ENCODE measurements at regions not wholly inside any gene's neighbourhood (a gene's known extent, or its start where the extent isn't known, plus 50 kb on each side); places are given as distances from the start of the nearest gene placed in this dataset.
"Not testable (repeated sequence)": the region's sequence is repeated elsewhere in the genome, so short reads cannot be mapped to it uniquely, and the experiment has no call there.

- Histone ChIP-seq H3K27me3 (ENCODE audit: control insufficient read depth in 1 of 2, insufficient read depth in 2 of 2, low read length in 1 of 2) (no peaks in the 10 kb centered on the region), H3K9me3 (ENCODE audit: control insufficient read depth, low read length) (no peaks in the 10 kb centered on the region), H3K4me1 (ENCODE audit: control insufficient read depth in 1 of 2, insufficient read depth in 2 of 2, low read length in 2 of 2) (no peaks in the 10 kb centered on the region), H3K27ac (ENCODE audit: low read depth in 1 of 2, low read length in 2 of 2) (no peak overlapping the region), H3K4me3 (ENCODE audit: low read length in 2 of 2) (no peak overlapping the region), H3K36me3 (ENCODE audit: control insufficient read depth in 1 of 2, insufficient read depth in 2 of 2, low read length in 1 of 2) (no peaks in the 10 kb centered on the region)
- 64 to 72% methylated on average over 3 of the region's 3 CpGs for WGBS, 2 donors
- ATAC-seq (ENCODE audit: low FRiP score): peak; percentile 41
- peak in 1 of 2 donors; percentile 55 for DNase-seq
- intact Hi-C loops (cut with DNase I): no loop called here
Measured at GRCh38 chr3:101963902-101964362, 114.6 kb downstream of the NFKBIZ start.

GRCh38 chr3:101964861-101965260, 115.5 kb downstream of the NFKBIZ start:
- Histone ChIP-seq H3K36me3 (ENCODE audit: control insufficient read depth in 1 of 2, insufficient read depth in 2 of 2, low read length in 1 of 2) (no peaks in the 10 kb centered on the region), H3K27me3 (ENCODE audit: control insufficient read depth in 1 of 2, insufficient read depth in 2 of 2, low read length in 1 of 2) (no peaks in the 10 kb centered on the region), H3K9me3 (ENCODE audit: control insufficient read depth, low read length) (no peaks in the 10 kb centered on the region), H3K4me1 (ENCODE audit: control insufficient read depth in 1 of 2, insufficient read depth in 2 of 2, low read length in 2 of 2) (no peaks in the 10 kb centered on the region), H3K4me3 (ENCODE audit: low read length in 2 of 2) (no peak overlapping the region), H3K27ac (ENCODE audit: low read depth in 1 of 2, low read length in 2 of 2) (no peak overlapping the region)
- ATAC-seq (ENCODE audit: low FRiP score) (no peak), DNase-seq (peak in 1 of 2 donors; percentile 55)
- 29 to 33% methylated on average over 4 of the region's 4 CpGs for WGBS, 2 donors
- intact Hi-C loops (cut with DNase I): no loop called here

- H3K27me3 ChIP-seq (ENCODE audit: control insufficient read depth in 1 of 2, insufficient read depth in 2 of 2, low read length in 1 of 2): no peaks in the 10 kb centered on the region
- H3K27ac ChIP-seq (ENCODE audit: low read depth in 1 of 2, low read length in 2 of 2): no peak overlapping the region
- no peak overlapping the region for H3K4me3 ChIP-seq (ENCODE audit: low read length in 2 of 2)
- H3K36me3 ChIP-seq (ENCODE audit: control insufficient read depth in 1 of 2, insufficient read depth in 2 of 2, low read length in 1 of 2): no peaks in the 10 kb centered on the region
- WGBS, 2 donors: 75 to 83% methylated on average over 1 of the region's 1 CpG
- intact Hi-C loops (cut with DNase I): no loop called here
- no peaks in the 10 kb centered on the region for H3K9me3 ChIP-seq (ENCODE audit: control insufficient read depth, low read length)
- no peak for ATAC-seq (ENCODE audit: low FRiP score)
- no peak for DNase-seq
- no peaks in the 10 kb centered on the region for H3K4me1 ChIP-seq (ENCODE audit: control insufficient read depth in 1 of 2, insufficient read depth in 2 of 2, low read length in 2 of 2)
Measured at GRCh38 chr3:101966226-101966625, 116.9 kb downstream of the NFKBIZ start.

- Histone ChIP-seq H3K9me3 (ENCODE audit: control insufficient read depth, low read length) (no peaks in the 10 kb centered on the region), H3K27ac (ENCODE audit: low read depth in 1 of 2, low read length in 2 of 2) (no peak overlapping the region), H3K4me1 (ENCODE audit: control insufficient read depth in 1 of 2, insufficient read depth in 2 of 2, low read length in 2 of 2) (no peaks in the 10 kb centered on the region), H3K27me3 (ENCODE audit: control insufficient read depth in 1 of 2, insufficient read depth in 2 of 2, low read length in 1 of 2) (no peaks in the 10 kb centered on the region), H3K36me3 (ENCODE audit: control insufficient read depth in 1 of 2, insufficient read depth in 2 of 2, low read length in 1 of 2) (no peaks in the 10 kb centered on the region), H3K4me3 (ENCODE audit: low read length in 2 of 2) (no peak overlapping the region)
- DNase-seq (no peak), ATAC-seq (ENCODE audit: low FRiP score) (no peak)
- WGBS, 2 donors: 90 to 92% methylated on average over 4 of the region's 4 CpGs
- intact Hi-C loops (cut with DNase I): no loop called here
Measured at GRCh38 chr3:101970212-101970611, 120.9 kb downstream of the NFKBIZ start.

- Histone ChIP-seq H3K9me3 (ENCODE audit: control insufficient read depth, low read length) (no peaks in the 10 kb centered on the region), H3K36me3 (ENCODE audit: control insufficient read depth in 1 of 2, insufficient read depth in 2 of 2, low read length in 1 of 2) (no peaks in the 10 kb centered on the region), H3K27me3 (ENCODE audit: control insufficient read depth in 1 of 2, insufficient read depth in 2 of 2, low read length in 1 of 2) (no peaks in the 10 kb centered on the region), H3K4me1 (ENCODE audit: control insufficient read depth in 1 of 2, insufficient read depth in 2 of 2, low read length in 2 of 2) (no peaks in the 10 kb centered on the region), H3K27ac (ENCODE audit: low read depth in 1 of 2, low read length in 2 of 2) (no peak overlapping the region), H3K4me3 (ENCODE audit: low read length in 2 of 2) (no peak overlapping the region)
- intact Hi-C loops (cut with DNase I): no loop called here
- 87 to 91% methylated on average over 6 of the region's 6 CpGs for WGBS, 2 donors
- DNase-seq: no peak
- no peak for ATAC-seq (ENCODE audit: low FRiP score)
Measured at GRCh38 chr3:101970905-101971304, 121.6 kb downstream of the NFKBIZ start.

GRCh38 chr3:101972430-101973162, 123.3 kb downstream of the NFKBIZ start:
- Histone ChIP-seq H3K36me3 (ENCODE audit: control insufficient read depth in 1 of 2, insufficient read depth in 2 of 2, low read length in 1 of 2) (no peaks in the 10 kb centered on the region), H3K9me3 (ENCODE audit: control insufficient read depth, low read length) (no peaks in the 10 kb centered on the region), H3K4me1 (ENCODE audit: control insufficient read depth in 1 of 2, insufficient read depth in 2 of 2, low read length in 2 of 2) (no peaks in the 10 kb centered on the region), H3K4me3 (ENCODE audit: low read length in 2 of 2) (no peak overlapping the region), H3K27ac (ENCODE audit: low read depth in 1 of 2, low read length in 2 of 2) (no peak overlapping the region), H3K27me3 (ENCODE audit: control insufficient read depth in 1 of 2, insufficient read depth in 2 of 2, low read length in 1 of 2) (no peaks in the 10 kb centered on the region)
- no peak for ATAC-seq (ENCODE audit: low FRiP score)
- no peak for DNase-seq
- intact Hi-C loops (cut with DNase I): no loop called here
- 63% methylated on average over 2 of the region's 2 CpGs for WGBS, 2 donors

- no peaks in the 10 kb centered on the region for H3K36me3 ChIP-seq (ENCODE audit: control insufficient read depth in 1 of 2, insufficient read depth in 2 of 2, low read length in 1 of 2)
- ATAC-seq (ENCODE audit: low FRiP score) (no peak), DNase-seq (no peak)
- H3K4me3 ChIP-seq (ENCODE audit: low read length in 2 of 2): no peak overlapping the region
- no peaks in the 10 kb centered on the region for H3K4me1 ChIP-seq (ENCODE audit: control insufficient read depth in 1 of 2, insufficient read depth in 2 of 2, low read length in 2 of 2)
- H3K27ac ChIP-seq (ENCODE audit: low read depth in 1 of 2, low read length in 2 of 2): no peak overlapping the region
- intact Hi-C loops (cut with DNase I): no loop called here
- H3K9me3 ChIP-seq (ENCODE audit: control insufficient read depth, low read length): no peaks in the 10 kb centered on the region
- no peaks in the 10 kb centered on the region for H3K27me3 ChIP-seq (ENCODE audit: control insufficient read depth in 1 of 2, insufficient read depth in 2 of 2, low read length in 1 of 2)
- WGBS, 2 donors: 82% methylated on average over 1 of the region's 1 CpG
Measured at GRCh38 chr3:101973163-101973505, 123.8 kb downstream of the NFKBIZ start.

GRCh38 chr3:101975415-101975814, 126.1 kb downstream of the NFKBIZ start:
- H3K36me3 ChIP-seq (ENCODE audit: control insufficient read depth in 1 of 2, insufficient read depth in 2 of 2, low read length in 1 of 2); H3K4me1 ChIP-seq (ENCODE audit: control insufficient read depth in 1 of 2, insufficient read depth in 2 of 2, low read length in 2 of 2); H3K9me3 ChIP-seq (ENCODE audit: control insufficient read depth, low read length); ATAC-seq (ENCODE audit: low FRiP score); H3K27ac ChIP-seq (ENCODE audit: low read depth in 1 of 2, low read length in 2 of 2); H3K4me3 ChIP-seq (ENCODE audit: low read length in 2 of 2); H3K27me3 ChIP-seq (ENCODE audit: control insufficient read depth in 1 of 2, insufficient read depth in 2 of 2, low read length in 1 of 2); DNase-seq; intact Hi-C loops (cut with DNase I): not testable (repeated sequence)
- 93 to 100% methylated on average over 1 of the region's 1 CpG for WGBS, 2 donors

GRCh38 chr3:101976473-101976872, 127.2 kb downstream of the NFKBIZ start:
- DNase-seq: no peak
- intact Hi-C loops (cut with DNase I): no loop called here
- H3K27me3 ChIP-seq (ENCODE audit: control insufficient read depth in 1 of 2, insufficient read depth in 2 of 2, low read length in 1 of 2): no peaks in the 10 kb centered on the region
- H3K4me1 ChIP-seq (ENCODE audit: control insufficient read depth in 1 of 2, insufficient read depth in 2 of 2, low read length in 2 of 2): no peaks in the 10 kb centered on the region
- no peak for ATAC-seq (ENCODE audit: low FRiP score)
- no peak overlapping the region for H3K27ac ChIP-seq (ENCODE audit: low read depth in 1 of 2, low read length in 2 of 2)
- WGBS, 2 donors: 72 to 79% methylated on average over 1 of the region's 1 CpG
- H3K4me3 ChIP-seq (ENCODE audit: low read length in 2 of 2): no peak overlapping the region
- no peaks in the 10 kb centered on the region for H3K9me3 ChIP-seq (ENCODE audit: control insufficient read depth, low read length)
- H3K36me3 ChIP-seq (ENCODE audit: control insufficient read depth in 1 of 2, insufficient read depth in 2 of 2, low read length in 1 of 2): no peaks in the 10 kb centered on the region
